Calu3 (cell line): ENCODE measurements at regions not wholly inside any gene's neighbourhood (a gene's known extent, or its start where the extent isn't known, plus 50 kb on each side); places are given as distances from the start of the nearest gene placed in this dataset.

Experiments used
- BruUV-seq: library from RNA; stranded (reverse); fragments of 400-500 nt; replicated peaks from 2 replicates; lab custom pipeline; 2021; lab: Mats Ljungman, UMichigan
- CTCF ChIA-PET: fragments of 300-600 bp; sonication (Branson Sonifier 250); formaldehyde crosslinking; loops from one replicate; lab custom pipeline; 2022; ENCODE audit warnings: antibody characterized with exemption; lab: Charles Lee
- DNase-seq: peaks from one replicate; pipeline ENCODE4 v3.0.0; 2022
- H3K27ac Mint-ChIP-seq: one replicate; pipeline ENCODE4 v1.8.0; 2022; ENCODE audit warnings: mixed read lengths; ENCODE audit not compliant: unreplicated experiment
- H3K27me3 Mint-ChIP-seq: one replicate; pipeline ENCODE4 v1.8.0; 2022; ENCODE audit warnings: mixed read lengths; ENCODE audit not compliant: unreplicated experiment
- H3K36me3 Mint-ChIP-seq: one replicate; pipeline ENCODE4 v1.8.0; 2022; ENCODE audit warnings: mild to moderate bottlenecking, moderate library complexity, mixed read lengths; ENCODE audit not compliant: insufficient read depth, unreplicated experiment
- H3K4me1 Mint-ChIP-seq: one replicate; pipeline ENCODE4 v1.8.0; 2022; ENCODE audit warnings: mild to moderate bottlenecking, low read depth, mixed read lengths; ENCODE audit not compliant: unreplicated experiment
- H3K4me3 Mint-ChIP-seq: one replicate; pipeline ENCODE4 v1.8.0; 2022; ENCODE audit warnings: mild to moderate bottlenecking, low read depth, moderate library complexity, mixed read lengths; ENCODE audit not compliant: unreplicated experiment
- H3K9me3 Mint-ChIP-seq: one replicate; pipeline ENCODE4 v1.8.0; 2022; ENCODE audit warnings: low read depth, mixed read lengths; ENCODE audit not compliant: unreplicated experiment
- intact Hi-C: fragments of 100-400 bp; cut with micrococcal nuclease; formaldehyde crosslinking; loops from one replicate; pipeline ENCODE4 v1.10.0; 2022; ENCODE audit not compliant: unreplicated experiment
- TF ChIP-seq, protein P1 (sequence below): fragments of 200-600 bp; IDR thresholded peaks from one replicate; pipeline ENCODE4 v1.8.0; 2022; ENCODE audit warnings: antibody characterized with exemption; ENCODE audit not compliant: unreplicated experiment

DNA sequence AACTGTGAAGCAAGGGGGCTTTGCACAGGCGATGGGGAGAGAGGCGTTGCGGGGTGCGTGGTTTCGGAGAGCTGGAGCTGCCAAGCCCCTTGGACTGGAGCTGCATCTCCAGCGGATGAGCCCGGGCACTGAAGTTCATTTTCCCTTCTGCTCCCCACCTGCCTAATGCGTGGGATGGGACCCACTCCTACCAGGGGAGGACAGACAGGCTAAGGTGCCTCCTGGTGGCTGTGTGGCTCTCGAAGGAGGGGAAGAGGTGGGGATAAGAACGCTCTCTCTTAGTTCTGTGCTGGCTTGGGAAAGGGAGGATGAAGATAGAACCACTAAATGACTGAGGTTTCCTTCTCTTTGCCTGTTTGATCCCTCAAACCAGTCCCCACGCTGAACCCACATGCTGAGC lies 177.6 kb upstream of the PITRM1 start:
- CTCF ChIA-PET: no interaction called here
- Mint-ChIP-seq H3K36me3 (no peaks in the 10 kb centered on the region), H3K4me1 (no peaks in the 10 kb centered on the region), H3K9me3 (peaks cover 3% of the 10 kb centered on the region), H3K4me3 (no peak overlapping the region), H3K27me3 (peaks cover 32% of the 10 kb centered on the region), H3K27ac (no peak overlapping the region)
- intact Hi-C loops: no loop called here
- TF ChIP-seq, protein P1, sequence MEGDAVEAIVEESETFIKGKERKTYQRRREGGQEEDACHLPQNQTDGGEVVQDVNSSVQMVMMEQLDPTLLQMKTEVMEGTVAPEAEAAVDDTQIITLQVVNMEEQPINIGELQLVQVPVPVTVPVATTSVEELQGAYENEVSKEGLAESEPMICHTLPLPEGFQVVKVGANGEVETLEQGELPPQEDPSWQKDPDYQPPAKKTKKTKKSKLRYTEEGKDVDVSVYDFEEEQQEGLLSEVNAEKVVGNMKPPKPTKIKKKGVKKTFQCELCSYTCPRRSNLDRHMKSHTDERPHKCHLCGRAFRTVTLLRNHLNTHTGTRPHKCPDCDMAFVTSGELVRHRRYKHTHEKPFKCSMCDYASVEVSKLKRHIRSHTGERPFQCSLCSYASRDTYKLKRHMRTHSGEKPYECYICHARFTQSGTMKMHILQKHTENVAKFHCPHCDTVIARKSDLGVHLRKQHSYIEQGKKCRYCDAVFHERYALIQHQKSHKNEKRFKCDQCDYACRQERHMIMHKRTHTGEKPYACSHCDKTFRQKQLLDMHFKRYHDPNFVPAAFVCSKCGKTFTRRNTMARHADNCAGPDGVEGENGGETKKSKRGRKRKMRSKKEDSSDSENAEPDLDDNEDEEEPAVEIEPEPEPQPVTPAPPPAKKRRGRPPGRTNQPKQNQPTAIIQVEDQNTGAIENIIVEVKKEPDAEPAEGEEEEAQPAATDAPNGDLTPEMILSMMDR: no peak
- no TSS peak for BruUV-seq
- no peak for DNase-seq

DNA sequence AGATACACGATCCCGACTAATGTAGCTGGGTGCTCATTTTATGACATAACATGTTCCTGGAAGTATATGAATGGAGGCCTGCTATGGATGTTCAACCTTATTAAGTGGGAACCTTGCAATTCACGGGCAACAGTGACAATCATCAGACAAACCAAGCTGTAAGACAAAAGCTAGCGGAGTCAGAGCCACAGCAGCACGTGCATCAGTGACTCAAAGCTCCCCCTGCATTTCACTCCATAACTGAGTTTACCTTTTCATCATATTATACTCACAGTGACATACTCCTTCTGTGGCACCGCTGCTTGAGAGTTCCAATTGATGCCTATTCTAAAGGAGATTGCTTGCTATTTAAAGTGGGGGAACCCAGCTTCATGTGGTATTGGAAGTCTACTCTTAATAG lies 176.0 kb upstream of the PITRM1 start:
- BruUV-seq: no TSS peak
- TF ChIP-seq, protein P1: no peak
- Mint-ChIP-seq H3K27me3 (peaks cover 45% of the 10 kb centered on the region), H3K36me3 (no peaks in the 10 kb centered on the region), H3K27ac (no peak overlapping the region), H3K4me3 (no peak overlapping the region), H3K4me1 (no peaks in the 10 kb centered on the region), H3K9me3 (peaks cover 3% of the 10 kb centered on the region)
- DNase-seq: no peak
- CTCF ChIA-PET: no interaction called here
- intact Hi-C loops: no loop called here

DNA sequence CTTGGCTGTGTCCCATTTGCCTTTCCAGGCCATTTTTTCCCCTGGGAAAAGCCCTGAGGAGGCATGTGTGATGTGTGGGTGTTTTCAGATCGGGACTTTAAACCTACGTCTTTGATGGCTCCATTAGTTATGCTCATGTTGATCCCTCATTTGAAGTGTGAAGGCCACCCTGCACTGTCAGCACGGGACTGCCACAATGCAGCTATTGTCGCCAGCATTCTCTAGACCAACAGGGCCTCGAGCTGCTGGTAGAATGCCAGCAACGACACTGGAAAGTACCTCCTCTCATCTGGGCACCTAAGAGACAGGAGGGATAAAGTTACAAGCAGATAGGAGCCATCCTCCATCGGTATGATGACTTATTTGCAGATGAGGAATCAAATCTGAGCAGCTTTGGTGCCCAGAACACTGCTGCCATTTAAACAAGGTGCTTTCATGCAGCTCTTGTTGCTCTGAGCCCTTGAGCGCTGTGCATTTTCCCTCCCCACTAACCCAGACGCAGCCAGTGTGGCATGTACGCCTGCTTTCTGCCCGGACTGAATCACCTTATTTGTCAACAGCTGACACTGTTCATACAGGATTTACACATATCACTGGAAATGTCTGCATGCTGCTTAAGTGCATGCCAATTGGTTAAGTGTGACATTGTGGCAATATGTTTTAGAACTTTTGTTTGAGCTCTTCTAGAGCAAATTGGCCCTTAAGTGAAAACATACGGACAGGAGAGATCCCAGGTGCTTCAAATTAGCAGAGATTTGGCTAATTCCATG lies 175.0 kb upstream of the PITRM1 start:
- CTCF ChIA-PET: no interaction called here
- Mint-ChIP-seq H3K36me3 (no peaks in the 10 kb centered on the region), H3K4me3 (no peak overlapping the region), H3K27me3 (peaks cover 45% of the 10 kb centered on the region), H3K9me3 (peaks cover 3% of the 10 kb centered on the region), H3K27ac (no peak overlapping the region), H3K4me1 (no peaks in the 10 kb centered on the region)
- no TSS peak for BruUV-seq
- intact Hi-C loops: no loop called here
- no peak for DNase-seq
- TF ChIP-seq, protein P1: no peak

DNA sequence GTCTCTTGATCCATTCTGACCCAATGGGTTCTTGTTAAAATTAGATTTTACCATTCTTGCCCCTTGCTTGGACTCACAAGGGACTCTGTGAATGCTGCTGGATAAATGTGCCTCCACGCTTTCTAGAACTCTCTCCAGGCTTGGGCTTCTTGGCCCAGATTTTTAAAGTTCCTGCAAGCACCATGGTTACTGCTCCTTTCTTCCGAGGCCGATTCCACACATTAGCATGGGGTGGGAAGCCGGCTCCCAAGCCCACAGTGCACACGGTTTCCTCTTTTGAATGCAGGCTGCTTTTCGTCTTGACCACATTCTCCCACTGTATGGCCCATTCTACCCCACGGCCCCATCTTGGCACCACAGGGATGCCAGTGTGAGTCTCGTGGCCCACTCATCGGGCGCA lies 174.3 kb upstream of the PITRM1 start:
- Mint-ChIP-seq H3K9me3 (peaks cover 3% of the 10 kb centered on the region), H3K4me3 (no peak overlapping the region), H3K27ac (no peak overlapping the region), H3K27me3 (peaks cover 45% of the 10 kb centered on the region), H3K4me1 (no peaks in the 10 kb centered on the region), H3K36me3 (no peaks in the 10 kb centered on the region)
- intact Hi-C loops: no loop called here
- TF ChIP-seq, protein P1: no peak
- BruUV-seq: no TSS peak
- no peak for DNase-seq
- CTCF ChIA-PET: no interaction called here
